GM12878 (cell line): ENCODE measurements at regions not wholly inside any gene's neighbourhood (a gene's known extent, or its start where the extent isn't known, plus 50 kb on each side); places are given as distances from the start of the nearest gene placed in this dataset.

Experiments used
- ATAC-seq: fragments of 200-7000 bp; cut with Tn5 transposase; 3 replicates; pipeline ENCODE4 v1.9.1; 2020; ENCODE audit warnings: mild to moderate bottlenecking, moderate library complexity
- BruUV-seq: library from RNA; stranded (reverse); fragments of 400-500 nt; replicated peaks from 2 replicates; lab custom pipeline; 2021; lab: Mats Ljungman, UMichigan
- CTCF ChIA-PET: fragments of 300-600 bp; sonication (Branson Sonifier 250); formaldehyde crosslinking; extraction: SDS; loops from one replicate; lab custom pipeline; 2021; ENCODE audit warnings: inconsistent platforms; lab: Yijun Ruan, JAX
- POLR2A ChIA-PET: fragments of 350-600 bp; formaldehyde crosslinking; extraction: SDS; loops from one replicate; lab custom pipeline; 2021; ENCODE audit warnings: inconsistent platforms; lab: Charles Lee
- RAD21 ChIA-PET: fragments of 300-600 bp; sonication (Branson Sonifier 250); formaldehyde crosslinking; loops from one replicate; lab custom pipeline; 2023; ENCODE audit warnings: antibody characterized with exemption; ENCODE audit not compliant: unreplicated experiment; lab: Charles Lee
- SMC1A ChIA-PET: fragments of 300-600 bp; sonication (Branson Sonifier 250); formaldehyde crosslinking; loops from one replicate; lab custom pipeline; 2023; ENCODE audit not compliant: unreplicated experiment, uncharacterized antibody; lab: Charles Lee
- DNase-seq: peaks from one replicate; pipeline ENCODE4 v3.0.0-alpha.2; 2011; ENCODE audit warnings: low read depth, low spot score
- FAIRE-seq: peaks from 3 replicates; lab custom pipeline; 2011; peaks lifted over from hg19 to GRCh38; lab: Jason Lieb, UNC
- H2AFZ ChIP-seq: 2 replicates; pipeline ENCODE4 v1.6.0; 2011; ENCODE audit warnings: low read depth, low read length, control low read depth; ENCODE audit not compliant: control insufficient read depth
- H3K27ac ChIP-seq: 2 replicates; pipeline ENCODE4 v1.5.1; 2011; ENCODE audit warnings: control low read depth; ENCODE audit not compliant: control insufficient read depth, insufficient read depth
- H3K27me3 ChIP-seq, 2 experiments: replicated peaks in 1 of 2; 2 replicates each; pipeline versions ENCODE4 v1.6.0 to v1.6.1; 2011; ENCODE audit warnings: low read length in 1 of 2; ENCODE audit not compliant: control insufficient read depth in 2 of 2, insufficient read depth in 2 of 2
- H3K36me3 ChIP-seq, 2 experiments: 2 replicates each; pipeline ENCODE4 v1.5.1; 2011; ENCODE audit warnings: low read length in 1 of 2; ENCODE audit not compliant: control insufficient read depth in 2 of 2, insufficient read depth in 2 of 2
- H3K4me1 ChIP-seq: 2 replicates; pipeline ENCODE4 v1.6.1; 2011; ENCODE audit warnings: mild to moderate bottlenecking, low read length, moderate library complexity, mixed read lengths; ENCODE audit not compliant: control insufficient read depth, insufficient read depth
- H3K4me2 ChIP-seq: 2 replicates; pipeline ENCODE4 v1.6.0; 2011; ENCODE audit warnings: control low read depth; ENCODE audit not compliant: control insufficient read depth, insufficient read depth
- H3K4me3 ChIP-seq: fragments of 200-600 bp; sonication (generic); 2 replicates; pipeline ENCODE4 v1.5.1; 2016
- H3K79me2 ChIP-seq: 2 replicates; pipeline ENCODE4 v1.6.0; 2011; ENCODE audit warnings: low read length; ENCODE audit not compliant: control insufficient read depth, insufficient read depth
- H3K9ac ChIP-seq: 2 replicates; pipeline ENCODE4 v1.8.0; 2011; ENCODE audit warnings: low read length, control low read depth, mixed read lengths; ENCODE audit not compliant: control insufficient read depth, insufficient read depth
- H3K9me3 ChIP-seq: replicated peaks from 3 replicates; pipeline ENCODE4 v1.5.1; 2011; ENCODE audit warnings: mild to moderate bottlenecking, low read length; ENCODE audit not compliant: control insufficient read depth, insufficient read depth
- H4K20me1 ChIP-seq: 2 replicates; pipeline ENCODE4 v1.6.0; 2011; ENCODE audit not compliant: control insufficient read depth, insufficient read depth
- BHLHE40 ChIP-seq, 2 experiments: fragments of 450-650 bp in 1 of 2; IDR thresholded peaks; 2 replicates each; pipeline ENCODE4 v1.6.1; 2011 to 2017; ENCODE audit warnings: low read depth in 2 of 2, borderline replicate concordance in 1 of 2, improper control_type of control experiment in 1 of 2, low read length in 1 of 2, mild to moderate bottlenecking in 1 of 2
- CHD1 ChIP-seq: IDR thresholded peaks from 2 replicates; pipeline ENCODE4 v1.6.1; 2012; ENCODE audit warnings: low read depth, low read length, improper control_type of control experiment
- E2F8 ChIP-seq: fragments of 450-650 bp; IDR thresholded peaks from 2 replicates; pipeline ENCODE4 v1.6.1; 2018; ENCODE audit warnings: mild to moderate bottlenecking, low read depth, moderate library complexity; ENCODE audit not compliant: partially characterized antibody
- GATAD2B ChIP-seq: fragments of 450-650 bp; conservative IDR thresholded peaks from 2 replicates; pipeline ENCODE4 v1.6.1; 2017; ENCODE audit warnings: low read depth, mild to moderate bottlenecking, moderate library complexity
- HDAC2 ChIP-seq: fragments of 200-600 bp; sonication (generic); IDR thresholded peaks from 2 replicates; pipeline ENCODE4 v1.6.1; 2017
- HDGF ChIP-seq: fragments of 450-650 bp; IDR thresholded peaks from 2 replicates; pipeline ENCODE4 v1.6.1; 2016; ENCODE audit warnings: antibody characterized with exemption
- IRF5 ChIP-seq: fragments of 450-650 bp; IDR thresholded peaks from 2 replicates; pipeline ENCODE4 v1.6.1; 2017; ENCODE audit warnings: borderline replicate concordance
- KAT2A ChIP-seq: conservative IDR thresholded peaks from 2 replicates; pipeline ENCODE4 v1.6.1; 2011; ENCODE audit warnings: low read depth, low read length; ENCODE audit not compliant: control insufficient read depth
- MTA2 ChIP-seq: fragments of 450-650 bp; IDR thresholded peaks from 2 replicates; pipeline ENCODE4 v1.6.1; 2016; ENCODE audit warnings: low read depth, mild to moderate bottlenecking, moderate library complexity
- NBN ChIP-seq: fragments of 450-650 bp; IDR thresholded peaks from 2 replicates; pipeline ENCODE4 v1.6.1; 2016
- RBBP5 ChIP-seq: fragments of 200-600 bp; sonication (generic); conservative IDR thresholded peaks from 2 replicates; pipeline ENCODE4 v1.6.1; 2016
- RELA ChIP-seq: fragments of 450-650 bp; IDR thresholded peaks from 2 replicates; pipeline ENCODE4 v1.8.0; 2014; ENCODE audit warnings: borderline replicate concordance; ENCODE audit not compliant: partially characterized antibody
- SIN3A ChIP-seq: IDR thresholded peaks from 2 replicates; pipeline ENCODE4 v1.6.1; 2012; ENCODE audit warnings: low read depth, low read length, improper control_type of control experiment
- SIX5 ChIP-seq: IDR thresholded peaks from 2 replicates; pipeline ENCODE4 v1.6.1; 2011; ENCODE audit warnings: mild to moderate bottlenecking, low read depth, low read length, moderate library complexity; ENCODE audit not compliant: severe bottlenecking
- SMAD1 ChIP-seq: fragments of 450-650 bp; IDR thresholded peaks from 2 replicates; pipeline ENCODE4 v1.6.1; 2018; ENCODE audit warnings: mild to moderate bottlenecking, low read depth; ENCODE audit not compliant: partially characterized antibody
- SMARCA5 ChIP-seq: fragments of 450-650 bp; IDR thresholded peaks from 2 replicates; pipeline ENCODE4 v1.6.1; 2017; ENCODE audit warnings: mild to moderate bottlenecking
- ZNF384 ChIP-seq: IDR thresholded peaks from 2 replicates; pipeline ENCODE4 v1.6.1; 2012; ENCODE audit warnings: low read depth, mild to moderate bottlenecking, low read length, improper control_type of control experiment, borderline replicate concordance
- WGBS: methylation state at CpG from one replicate; pipeline ENCODE4 v1.1.6; 2016; ENCODE audit warnings: low lambda C conversion rate; ENCODE audit not compliant: insufficient replicate concordance, insufficient coverage; ENCODE audit errors: missing lambda C conversion rate; 5-methylcytosine and 5-hydroxymethylcytosine counted together
- in situ Hi-C: fragments of 300-500 bp; cut with MboI; formaldehyde crosslinking; loops from 9 replicates; pipeline ENCODE4 v1.14.3; 2018; ENCODE audit warnings: mixed read lengths
- intact Hi-C: fragments of 100-400 bp; cut with micrococcal nuclease; formaldehyde crosslinking; loops from one replicate; pipeline ENCODE4 v1.14.2; 2022; ENCODE audit not compliant: unreplicated experiment
- TF ChIP-seq, protein P1 (sequence below): IDR thresholded peaks from 2 replicates; pipeline ENCODE4 v1.6.1; 2011; ENCODE audit warnings: low read depth, mild to moderate bottlenecking, low read length, moderate library complexity, borderline replicate concordance; ENCODE audit errors: extremely low read depth

GRCh38 chr1:60822252-60822651 is 260.1 kb upstream of the NFIA start:
- BruUV-seq, result no TSS peak
- intact Hi-C loops, result no loop called here

More at GRCh38 chr1:60822252-60822651, 260.1 kb upstream of the NFIA start:
- no peak for ATAC-seq
- POLR2A ChIA-PET, result no interaction called here
- Histone ChIP-seq H4K20me1 (no peaks in the 10 kb centered on the region), H2AFZ (no peak overlapping the region), H3K4me2 (no peak overlapping the region), H3K4me1 (no peaks in the 10 kb centered on the region), H3K36me3 (no peaks in the 10 kb centered on the region), H3K9ac (no peak overlapping the region), H3K27ac (no peak overlapping the region), H3K27me3 (no peaks in the 10 kb centered on the region), H3K9me3 (no peaks in the 10 kb centered on the region), H3K4me3 (no peak overlapping the region), H3K79me2 (no peaks in the 10 kb centered on the region)
- TF ChIP-seq SMAD1 (no peak), KAT2A (no peak), HDGF (no peak), BHLHE40 (IDR thresholded peaks at IDR 0.05; ENCODE audit: borderline replicate concordance in 1 of 2, low read depth in 2 of 2, low read length in 1 of 2) (no peak), GATAD2B (no peak), SIN3A (no peak), IRF5 (no peak), E2F8 (no peak), RBBP5 (no peak), HDAC2 (no peak), MTA2 (no peak), CHD1 (no peak), NBN (no peak), ZNF384 (no peak), SMARCA5 (no peak), SIX5 (no peak), RELA (no peak)
- TF ChIP-seq, protein P1, sequence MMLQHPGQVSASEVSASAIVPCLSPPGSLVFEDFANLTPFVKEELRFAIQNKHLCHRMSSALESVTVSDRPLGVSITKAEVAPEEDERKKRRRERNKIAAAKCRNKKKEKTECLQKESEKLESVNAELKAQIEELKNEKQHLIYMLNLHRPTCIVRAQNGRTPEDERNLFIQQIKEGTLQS, result no peak
- RAD21 ChIA-PET, result no interaction called here
- DNase-seq, result no peak
- in situ Hi-C loops, result no loop called here
- WGBS, result 0% methylated on average over 1 of the region's 1 CpG
- SMC1A ChIA-PET, result no interaction called here
- FAIRE-seq, result no peak
- CTCF ChIA-PET, result interaction anchor here (0.6 kb wide), 1 partner anchor 168 kb away, joined by 3 read pairs; no protein-coding TSS in a partner anchor
